Fibroblast of lung (primary cell): ENCODE measurements at regions not wholly inside any gene's neighbourhood (a gene's known extent, or its start where the extent isn't known, plus 50 kb on each side); places are given as distances from the start of the nearest gene placed in this dataset.

ENCODE experiments used
- EZH2 ChIP-seq: IDR thresholded peaks from 2 replicates; pipeline ENCODE4 v1.5.1; 2012; ENCODE audit warnings: low read length, control low read depth, mild to moderate bottlenecking; ENCODE audit errors: missing control alignments
- TF ChIP-seq, protein P1 (sequence below), 2 donors: IDR thresholded peaks in 1 of 2; conservative IDR thresholded peaks in 1 of 2; 1 replicate in 1 of 2; 2 replicates in 1 of 2; pipeline ENCODE4 v1.5.1; 2011 to 2012; ENCODE audit warnings: low read length in 2 of 2, control low read depth in 1 of 2, inconsistent platforms in 1 of 2, low read depth in 1 of 2, mild to moderate bottlenecking in 1 of 2

DNA sequence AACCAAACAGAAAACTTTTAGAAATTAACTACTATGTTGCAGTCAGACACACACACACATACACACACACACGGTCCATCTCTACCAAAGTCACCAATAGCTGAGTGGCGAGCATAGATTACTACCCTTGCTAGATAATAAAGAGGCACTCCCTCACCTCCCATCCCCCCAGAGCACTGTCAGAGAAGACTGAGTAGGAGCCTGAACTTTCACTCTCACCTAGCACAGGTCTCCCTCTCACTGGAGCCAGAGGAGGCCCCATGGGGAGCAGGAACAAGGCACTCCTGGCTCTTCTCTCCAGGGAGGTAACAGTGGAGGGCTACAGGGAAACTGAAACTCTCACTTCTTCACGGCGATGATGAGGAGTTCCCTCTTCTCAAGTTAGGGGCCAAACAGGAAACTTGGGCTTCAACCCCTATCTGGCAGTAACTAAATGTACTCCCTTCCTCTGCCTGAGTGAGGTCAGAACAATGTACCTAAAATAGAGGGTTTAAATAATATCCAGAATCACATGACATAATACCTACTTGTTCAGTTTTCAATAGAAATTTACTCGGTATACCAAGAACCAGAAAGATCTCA lies 975.3 kb upstream of the GBE1 start:
- TF ChIP-seq, protein P1, sequence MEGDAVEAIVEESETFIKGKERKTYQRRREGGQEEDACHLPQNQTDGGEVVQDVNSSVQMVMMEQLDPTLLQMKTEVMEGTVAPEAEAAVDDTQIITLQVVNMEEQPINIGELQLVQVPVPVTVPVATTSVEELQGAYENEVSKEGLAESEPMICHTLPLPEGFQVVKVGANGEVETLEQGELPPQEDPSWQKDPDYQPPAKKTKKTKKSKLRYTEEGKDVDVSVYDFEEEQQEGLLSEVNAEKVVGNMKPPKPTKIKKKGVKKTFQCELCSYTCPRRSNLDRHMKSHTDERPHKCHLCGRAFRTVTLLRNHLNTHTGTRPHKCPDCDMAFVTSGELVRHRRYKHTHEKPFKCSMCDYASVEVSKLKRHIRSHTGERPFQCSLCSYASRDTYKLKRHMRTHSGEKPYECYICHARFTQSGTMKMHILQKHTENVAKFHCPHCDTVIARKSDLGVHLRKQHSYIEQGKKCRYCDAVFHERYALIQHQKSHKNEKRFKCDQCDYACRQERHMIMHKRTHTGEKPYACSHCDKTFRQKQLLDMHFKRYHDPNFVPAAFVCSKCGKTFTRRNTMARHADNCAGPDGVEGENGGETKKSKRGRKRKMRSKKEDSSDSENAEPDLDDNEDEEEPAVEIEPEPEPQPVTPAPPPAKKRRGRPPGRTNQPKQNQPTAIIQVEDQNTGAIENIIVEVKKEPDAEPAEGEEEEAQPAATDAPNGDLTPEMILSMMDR (conservative IDR thresholded peaks at IDR 0.05 in 1 of 2, IDR thresholded peaks at IDR 0.05 in 1 of 2; ENCODE audit: low read depth in 1 of 2, low read length in 2 of 2) = no peak
- no peak for TF ChIP-seq EZH2
